ENCODE measurements at regions not wholly inside any gene's neighbourhood (a gene's known extent, or its start where the extent isn't known, plus 50 kb on each side); places are given as distances from the start of the nearest gene placed in this dataset.
A peak's percentile ranks its signal among the peaks of the same experiment; 100 is the strongest.
"Not testable (repeated sequence)": the region's sequence is repeated elsewhere in the genome, so short reads cannot be mapped to it uniquely, and the experiment has no call there.

GRCh38 chr6:66179361-66179760 is 472.3 kb upstream of the EYS start:
- in situ Hi-C loops (cut with HindIII; ENCODE audit: low pct_unique_long_range_greater_than_20kb, low sequenced_read_pairs): no loop called here
- DNase-seq (ENCODE audit: low read depth, low spot score): no peak

GRCh38 chr6:66173587-66173986 is 466.6 kb upstream of the EYS start:
- DNase-seq (ENCODE audit: low read depth, low spot score): no peak
- in situ Hi-C loops (cut with HindIII; ENCODE audit: low pct_unique_long_range_greater_than_20kb, low sequenced_read_pairs): no loop called here

GRCh38 chr6:66166713-66167112 is 459.7 kb upstream of the EYS start:
- DNase-seq (ENCODE audit: low read depth, low spot score); in situ Hi-C loops (cut with HindIII; ENCODE audit: low pct_unique_long_range_greater_than_20kb, low sequenced_read_pairs): not testable (repeated sequence)

GRCh38 chr6:66161546-66162108 is 454.6 kb upstream of the EYS start:
- no peak for DNase-seq (ENCODE audit: low read depth, low spot score)
- in situ Hi-C loops (cut with HindIII; ENCODE audit: low pct_unique_long_range_greater_than_20kb, low sequenced_read_pairs): no loop called here

- in situ Hi-C loops (cut with HindIII; ENCODE audit: low pct_unique_long_range_greater_than_20kb, low sequenced_read_pairs): no loop called here
- no peak for DNase-seq (ENCODE audit: low read depth, low spot score)
Observed at GRCh38 chr6:66159937-66160336, 452.9 kb upstream of the EYS start.

GRCh38 chr6:66153247-66153646 is 446.2 kb upstream of the EYS start:
- DNase-seq (ENCODE audit: low read depth, low spot score): no peak
- in situ Hi-C loops (cut with HindIII; ENCODE audit: low pct_unique_long_range_greater_than_20kb, low sequenced_read_pairs): no loop called here

- in situ Hi-C loops (cut with HindIII; ENCODE audit: low pct_unique_long_range_greater_than_20kb, low sequenced_read_pairs): no loop called here
- DNase-seq (ENCODE audit: low read depth, low spot score): no peak
Observed at GRCh38 chr6:66149132-66149531, 442.1 kb upstream of the EYS start.

GRCh38 chr6:66145867-66146266 is 438.8 kb upstream of the EYS start:
- no peak for DNase-seq (ENCODE audit: low read depth, low spot score)
- in situ Hi-C loops (cut with HindIII; ENCODE audit: low pct_unique_long_range_greater_than_20kb, low sequenced_read_pairs): no loop called here

- in situ Hi-C loops (cut with HindIII; ENCODE audit: low pct_unique_long_range_greater_than_20kb, low sequenced_read_pairs): no loop called here
- peak; percentile 61 for DNase-seq (ENCODE audit: low read depth, low spot score)
Observed at GRCh38 chr6:66134021-66134420, 427.0 kb upstream of the EYS start.

- in situ Hi-C loops (cut with HindIII; ENCODE audit: low pct_unique_long_range_greater_than_20kb, low sequenced_read_pairs): no loop called here
- peak; percentile 43 for DNase-seq (ENCODE audit: low read depth, low spot score)
Observed at GRCh38 chr6:66128656-66129055, 421.6 kb upstream of the EYS start.

GRCh38 chr6:66128243-66128642 is 421.2 kb upstream of the EYS start:
- DNase-seq (ENCODE audit: low read depth, low spot score): peak; percentile 23
- in situ Hi-C loops (cut with HindIII; ENCODE audit: low pct_unique_long_range_greater_than_20kb, low sequenced_read_pairs): no loop called here

GRCh38 chr6:66127061-66127460 is 420.0 kb upstream of the EYS start:
- in situ Hi-C loops (cut with HindIII; ENCODE audit: low pct_unique_long_range_greater_than_20kb, low sequenced_read_pairs): no loop called here
- no peak for DNase-seq (ENCODE audit: low read depth, low spot score)

- in situ Hi-C loops (cut with HindIII; ENCODE audit: low pct_unique_long_range_greater_than_20kb, low sequenced_read_pairs): no loop called here
- DNase-seq (ENCODE audit: low read depth, low spot score): no peak
Observed at GRCh38 chr6:66126358-66126757, 419.3 kb upstream of the EYS start.

GRCh38 chr6:66103954-66104353 is 396.9 kb upstream of the EYS start:
- DNase-seq (ENCODE audit: low read depth, low spot score): no peak
- in situ Hi-C loops (cut with HindIII; ENCODE audit: low pct_unique_long_range_greater_than_20kb, low sequenced_read_pairs): no loop called here

GRCh38 chr6:66103354-66103753 is 396.3 kb upstream of the EYS start:
- DNase-seq (ENCODE audit: low read depth, low spot score): no peak
- in situ Hi-C loops (cut with HindIII; ENCODE audit: low pct_unique_long_range_greater_than_20kb, low sequenced_read_pairs): no loop called here

GRCh38 chr6:66096679-66097078 is 389.7 kb upstream of the EYS start:
- in situ Hi-C loops (cut with HindIII; ENCODE audit: low pct_unique_long_range_greater_than_20kb, low sequenced_read_pairs): no loop called here
- no peak for DNase-seq (ENCODE audit: low read depth, low spot score)

- in situ Hi-C loops (cut with HindIII; ENCODE audit: low pct_unique_long_range_greater_than_20kb, low sequenced_read_pairs): no loop called here
- DNase-seq (ENCODE audit: low read depth, low spot score): no peak
Observed at GRCh38 chr6:66094615-66095014, 387.6 kb upstream of the EYS start.

GRCh38 chr6:66092306-66092705 is 385.3 kb upstream of the EYS start:
- in situ Hi-C loops (cut with HindIII; ENCODE audit: low pct_unique_long_range_greater_than_20kb, low sequenced_read_pairs); DNase-seq (ENCODE audit: low read depth, low spot score): not testable (repeated sequence)

GRCh38 chr6:66086532-66086931 is 379.5 kb upstream of the EYS start:
- in situ Hi-C loops (cut with HindIII; ENCODE audit: low pct_unique_long_range_greater_than_20kb, low sequenced_read_pairs): no loop called here

GRCh38 chr6:66082914-66083313 is 375.9 kb upstream of the EYS start:
- in situ Hi-C loops (cut with HindIII; ENCODE audit: low pct_unique_long_range_greater_than_20kb, low sequenced_read_pairs): no loop called here
- no peak for DNase-seq (ENCODE audit: low read depth, low spot score)

More at GRCh38 chr6:66086532-66086931, 379.5 kb upstream of the EYS start:
- DNase-seq (ENCODE audit: low read depth, low spot score): no peak

Data from SK-MEL-5 (cell line).